OCI-LY7 (cell line): ENCODE measurements at regions not wholly inside any gene's neighbourhood (a gene's known extent, or its start where the extent isn't known, plus 50 kb on each side); places are given as distances from the start of the nearest gene placed in this dataset.
"Not testable (repeated sequence)": the region's sequence is repeated elsewhere in the genome, so short reads cannot be mapped to it uniquely, and the experiment has no call there.

Source experiments
- BruUV-seq: library from RNA; stranded (reverse); fragments of 400-500 nt; replicated peaks from 2 replicates; lab custom pipeline; 2021; lab: Mats Ljungman, UMichigan
- CTCF ChIA-PET: fragments of 300-600 bp; sonication (Branson Sonifier 250); formaldehyde crosslinking; loops from one replicate; lab custom pipeline; 2022; ENCODE audit warnings: antibody characterized with exemption; ENCODE audit not compliant: unreplicated experiment; lab: Charles Lee
- POLR2A ChIA-PET: fragments of 300-600 bp; sonication (Branson Sonifier 250); formaldehyde crosslinking; loops from one replicate; lab custom pipeline; 2022; ENCODE audit warnings: antibody characterized with exemption; lab: Charles Lee
- DNase-seq: peaks from one replicate; pipeline ENCODE4 v3.0.0-alpha.2; 2015; ENCODE audit warnings: low spot score
- H2AFZ ChIP-seq: fragments of 200-600 bp; sonication (generic), shearing (Covaris generic); 2 replicates; pipeline ENCODE4 v1.6.1; 2014; ENCODE audit warnings: mild to moderate bottlenecking, antibody characterized with exemption, low read length, moderate library complexity
- H3K27ac ChIP-seq: fragments of 200-600 bp; sonication (generic); 2 replicates; pipeline ENCODE4 v1.5.1; 2014; ENCODE audit warnings: mixed run types, low read depth, mild to moderate bottlenecking, moderate library complexity, low read length, inconsistent platforms; ENCODE audit not compliant: poor library complexity, severe bottlenecking
- H3K36me3 ChIP-seq: fragments of 200-600 bp; sonication (generic); 2 replicates; pipeline ENCODE4 v1.6.1; 2014; ENCODE audit warnings: mild to moderate bottlenecking, antibody characterized with exemption, low read length, moderate library complexity, mixed read lengths; ENCODE audit not compliant: insufficient read depth
- H3K4me1 ChIP-seq: fragments of 200-600 bp; sonication (generic); 2 replicates; pipeline ENCODE4 v1.5.1; 2014; ENCODE audit warnings: mild to moderate bottlenecking, low read length; ENCODE audit not compliant: insufficient read depth, poor library complexity, severe bottlenecking
- H3K4me2 ChIP-seq: fragments of 200-600 bp; sonication (generic); 2 replicates; pipeline ENCODE4 v1.6.1; 2014; ENCODE audit warnings: mild to moderate bottlenecking, low read length
- H3K4me3 ChIP-seq: fragments of 200-600 bp; sonication (generic); 2 replicates; pipeline ENCODE4 v1.5.1; 2014; ENCODE audit warnings: mild to moderate bottlenecking, low read depth, low read length; ENCODE audit not compliant: poor library complexity, severe bottlenecking
- H3K79me2 ChIP-seq: fragments of 200-600 bp; sonication (generic); 2 replicates; pipeline ENCODE4 v1.6.1; 2016; ENCODE audit warnings: low read depth, mild to moderate bottlenecking, low read length, moderate library complexity, mixed read lengths; ENCODE audit not compliant: insufficient read depth
- H3K9me2 ChIP-seq: fragments of 200-600 bp; sonication (generic); 2 replicates; pipeline ENCODE4 v1.6.1; 2016; ENCODE audit warnings: mild to moderate bottlenecking, low read length, mixed read lengths; ENCODE audit not compliant: insufficient read depth
- H3K9me3 ChIP-seq: fragments of 200-600 bp; sonication (generic); 2 replicates; pipeline ENCODE4 v1.6.1; 2014; ENCODE audit warnings: mild to moderate bottlenecking, mixed run types, low read length, mixed read lengths
- H4K20me1 ChIP-seq: fragments of 200-600 bp; sonication (generic); 2 replicates; pipeline ENCODE4 v1.6.1; 2014; ENCODE audit warnings: mild to moderate bottlenecking, antibody characterized with exemption, low read length, moderate library complexity, mixed read lengths; ENCODE audit not compliant: insufficient read depth
- CTCF ChIP-seq: fragments of 200-600 bp; sonication (generic); conservative IDR thresholded peaks from 2 replicates; pipeline ENCODE4 v1.5.1; 2014; ENCODE audit warnings: mild to moderate bottlenecking, antibody characterized with exemption, low read length, moderate library complexity, mixed read lengths
- EZH2phosphoT487 ChIP-seq: fragments of 200-600 bp; sonication (generic); IDR thresholded peaks from 2 replicates; pipeline ENCODE4 v1.6.1; 2018; ENCODE audit warnings: low read depth, borderline replicate concordance, mild to moderate bottlenecking, mixed run types, antibody characterized with exemption, low read length, moderate library complexity, mixed read lengths
- intact Hi-C: fragments of 100-400 bp; cut with micrococcal nuclease; formaldehyde crosslinking; loops from one replicate; pipeline ENCODE4 v1.10.0; 2022; ENCODE audit not compliant: unreplicated experiment

- POLR2A ChIA-PET: no interaction called here
- Histone ChIP-seq H3K79me2 (no peaks in the 10 kb centered on the region), H3K9me3 (no peaks in the 10 kb centered on the region), H3K4me2 (no peak overlapping the region), H3K9me2 (no peaks in the 10 kb centered on the region), H4K20me1 (no peaks in the 10 kb centered on the region), H2AFZ (no peak overlapping the region), H3K36me3 (no peaks in the 10 kb centered on the region), H3K27ac (no peak overlapping the region), H3K4me3 (no peak overlapping the region), H3K4me1 (no peaks in the 10 kb centered on the region)
- CTCF ChIA-PET: no interaction called here
- intact Hi-C loops: no loop called here
- BruUV-seq: no TSS peak
- TF ChIP-seq CTCF: no peak
- TF ChIP-seq EZH2phosphoT487: no peak
- DNase-seq: no peak
Measured at GRCh38 chr1:41975850-41976569, 57.3 kb upstream of the HIVEP3 start.

DNA sequence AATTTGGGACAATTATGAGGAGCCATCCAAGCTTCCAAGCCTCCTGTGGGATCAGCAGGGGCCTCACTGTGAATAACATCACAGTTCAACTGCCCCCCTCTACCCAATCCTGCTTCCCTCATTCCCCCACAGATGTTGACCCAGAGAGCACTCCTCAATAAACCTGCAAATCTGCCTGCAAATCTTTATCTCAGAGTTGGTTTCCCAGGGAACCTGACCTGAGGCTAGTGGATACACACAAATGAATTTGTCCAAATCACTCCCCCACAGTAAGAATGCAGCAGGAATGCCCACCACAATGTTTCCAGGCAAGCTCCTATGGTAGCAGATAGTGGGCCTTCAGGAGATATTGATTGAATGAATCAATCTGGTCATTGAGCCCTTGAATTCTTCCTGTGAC, 56.4 kb upstream of the HIVEP3 start:
- Histone ChIP-seq H4K20me1 (no peaks in the 10 kb centered on the region), H3K4me1 (no peaks in the 10 kb centered on the region), H2AFZ (no peak overlapping the region), H3K4me3 (no peak overlapping the region), H3K9me2 (no peaks in the 10 kb centered on the region), H3K4me2 (no peak overlapping the region), H3K79me2 (no peaks in the 10 kb centered on the region), H3K9me3 (no peaks in the 10 kb centered on the region), H3K36me3 (no peaks in the 10 kb centered on the region), H3K27ac (no peak overlapping the region)
- intact Hi-C loops: no loop called here
- ChIA-PET POLR2A (interaction anchor here (0.6 kb wide), 1 partner anchor 188 kb away, joined by 5 read pairs; no protein-coding TSS in a partner anchor), CTCF (no interaction called here)
- TF ChIP-seq EZH2phosphoT487: no peak
- no peak for TF ChIP-seq CTCF
- no peak for DNase-seq
- BruUV-seq: no TSS peak

DNA sequence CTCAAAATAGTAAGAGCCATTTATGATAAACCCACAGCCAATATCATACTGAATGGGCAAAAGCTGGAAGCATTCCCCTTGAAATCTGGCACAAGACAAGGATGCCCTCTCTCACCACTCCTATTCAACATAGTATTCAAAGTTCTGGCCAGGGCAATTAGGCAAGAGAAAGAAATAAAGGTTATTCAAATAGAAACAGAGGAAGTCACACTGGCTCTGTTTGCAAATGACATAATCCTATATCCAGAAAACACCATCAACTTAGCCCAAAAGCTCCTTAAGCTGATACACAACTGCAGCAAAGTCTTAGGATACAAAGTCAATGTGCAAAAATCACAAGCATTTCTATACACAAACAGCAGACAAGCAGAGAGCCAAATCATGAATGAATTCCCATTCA, 49.8 kb upstream of the HIVEP3 start:
- H4K20me1 ChIP-seq, BruUV-seq, intact Hi-C loops, H3K79me2 ChIP-seq, H3K4me3 ChIP-seq, H3K4me1 ChIP-seq, H3K9me3 ChIP-seq, H3K9me2 ChIP-seq, CTCF ChIA-PET, POLR2A ChIA-PET, DNase-seq, H3K4me2 ChIP-seq, H3K36me3 ChIP-seq, H3K27ac ChIP-seq, H2AFZ ChIP-seq: not testable (repeated sequence)
